NT2/D1 (cell line): ENCODE measurements at regions not wholly inside any gene's neighbourhood (a gene's known extent, or its start where the extent isn't known, plus 50 kb on each side); places are given as distances from the start of the nearest gene placed in this dataset.

ENCODE experiments used
- SUZ12 ChIP-seq: IDR thresholded peaks from 2 replicates; pipeline ENCODE4 v1.6.1; 2011; ENCODE audit not compliant: insufficient read length, insufficient read depth; ENCODE audit errors: extremely low read depth
- YY1 ChIP-seq: IDR thresholded peaks from 2 replicates; pipeline ENCODE4 v1.6.1; 2011; ENCODE audit not compliant: insufficient read length, insufficient read depth
- ZNF274 ChIP-seq: IDR thresholded peaks from 2 replicates; pipeline ENCODE4 v1.6.1; 2011; ENCODE audit warnings: mild to moderate bottlenecking, low read depth, low read length

GRCh38 chr10:31601136-31601535 is 282.1 kb downstream of the ZEB1 start:
- TF ChIP-seq ZNF274, result no peak
- TF ChIP-seq YY1, result no peak
- no peak for TF ChIP-seq SUZ12
